Keratinocyte (primary cell): ENCODE measurements at regions not wholly inside any gene's neighbourhood (a gene's known extent, or its start where the extent isn't known, plus 50 kb on each side); places are given as distances from the start of the nearest gene placed in this dataset.

ENCODE experiments used
- DNase-seq: peaks from one replicate; pipeline ENCODE4 v3.0.0-alpha.2; 2011; ENCODE audit warnings: low read depth, missing footprints, low spot score
- FAIRE-seq: peaks from 2 replicates; lab custom pipeline; 2011; peaks lifted over from hg19 to GRCh38; lab: Jason Lieb, UNC
- H2AFZ ChIP-seq: 2 replicates; pipeline ENCODE4 v1.6.0; 2012; ENCODE audit warnings: low read length, control low read depth, inconsistent platforms; ENCODE audit not compliant: control insufficient read depth
- H3K27ac ChIP-seq: 2 replicates; pipeline ENCODE4 v1.5.1; 2011; ENCODE audit warnings: low read length; ENCODE audit not compliant: control insufficient read depth, insufficient read depth
- H3K27me3 ChIP-seq: 3 replicates; pipeline ENCODE4 v1.6.0; 2011; ENCODE audit warnings: low read length; ENCODE audit not compliant: control insufficient read depth, insufficient read depth; ENCODE audit errors: extremely low read depth
- H3K36me3 ChIP-seq, 2 experiments: 2 replicates in 1 of 2; 3 replicates in 1 of 2; pipeline ENCODE4 v1.5.1; 2011; ENCODE audit warnings: low read length in 2 of 2, mild to moderate bottlenecking in 1 of 2; ENCODE audit not compliant: control insufficient read depth in 2 of 2, insufficient read depth in 2 of 2; ENCODE audit errors: extremely low read depth in 1 of 2
- H3K4me1 ChIP-seq: 3 replicates; pipeline ENCODE4 v1.5.1; 2011; ENCODE audit warnings: low read length; ENCODE audit not compliant: control insufficient read depth, insufficient read depth; ENCODE audit errors: extremely low read depth
- H3K4me2 ChIP-seq: 3 replicates; pipeline ENCODE4 v1.6.0; 2011; ENCODE audit warnings: low read depth, low read length; ENCODE audit not compliant: control insufficient read depth, insufficient read depth; ENCODE audit errors: extremely low read depth
- H3K4me3 ChIP-seq, 3 experiments: fragments of 200-600 bp in 1 of 3; sonication (generic) in 1 of 3; 2 replicates in 2 of 3; 3 replicates in 1 of 3; pipeline ENCODE4 v1.5.1; 2011 to 2016; ENCODE audit warnings: low read length in 3 of 3, mild to moderate bottlenecking in 3 of 3, control low read depth in 2 of 3, inconsistent platforms in 1 of 3, low read depth in 1 of 3, mixed read lengths in 1 of 3, mixed run types in 1 of 3, moderate library complexity in 1 of 3; ENCODE audit not compliant: control insufficient read depth in 2 of 3, insufficient read depth in 2 of 3; ENCODE audit errors: extremely low read depth in 1 of 3
- H3K79me2 ChIP-seq: 2 replicates; pipeline ENCODE4 v1.6.0; 2012; ENCODE audit warnings: low read length; ENCODE audit not compliant: control insufficient read depth, insufficient read depth
- H3K9ac ChIP-seq: 3 replicates; pipeline ENCODE4 v1.6.0; 2011; ENCODE audit warnings: low read length; ENCODE audit not compliant: control insufficient read depth, insufficient read depth; ENCODE audit errors: extremely low read depth
- H3K9me1 ChIP-seq: 3 replicates; pipeline ENCODE4 v1.6.0; 2011; ENCODE audit warnings: low read length; ENCODE audit not compliant: control insufficient read depth, insufficient read depth; ENCODE audit errors: extremely low read depth
- H3K9me3 ChIP-seq: 2 replicates; pipeline ENCODE4 v1.5.1; 2012; ENCODE audit warnings: low read depth, low read length; ENCODE audit not compliant: control insufficient read depth
- H4K20me1 ChIP-seq: 3 replicates; pipeline ENCODE4 v1.6.0; 2011; ENCODE audit warnings: low read length; ENCODE audit not compliant: control insufficient read depth, insufficient read depth; ENCODE audit errors: extremely low read depth
- CTCF ChIP-seq, 3 experiments: IDR thresholded peaks in 1 of 3; conservative IDR thresholded peaks in 1 of 3; optimal IDR thresholded peaks in 1 of 3; 2 replicates in 2 of 3; 3 replicates in 1 of 3; pipeline versions ENCODE3 to v1.5.1; 2011; ENCODE audit warnings: low read length in 3 of 3, mild to moderate bottlenecking in 3 of 3, moderate library complexity in 2 of 3, control low read depth in 1 of 3, inconsistent platforms in 1 of 3; ENCODE audit not compliant: insufficient read depth in 2 of 3; ENCODE audit errors: extremely low read depth in 1 of 3
- EZH2 ChIP-seq: IDR thresholded peaks from one replicate; pipeline ENCODE4 v1.6.1; 2012; ENCODE audit warnings: inconsistent platforms, mild to moderate bottlenecking, low read length, moderate library complexity
- dilution Hi-C: fragments of 300-500 bp; cut with MboI; formaldehyde crosslinking; loops from one replicate; pipeline ENCODE4 v1.7.0; 2020; ENCODE audit warnings: low sequenced_read_pairs; ENCODE audit not compliant: extremely low pct_ligation_motif_present

DNA sequence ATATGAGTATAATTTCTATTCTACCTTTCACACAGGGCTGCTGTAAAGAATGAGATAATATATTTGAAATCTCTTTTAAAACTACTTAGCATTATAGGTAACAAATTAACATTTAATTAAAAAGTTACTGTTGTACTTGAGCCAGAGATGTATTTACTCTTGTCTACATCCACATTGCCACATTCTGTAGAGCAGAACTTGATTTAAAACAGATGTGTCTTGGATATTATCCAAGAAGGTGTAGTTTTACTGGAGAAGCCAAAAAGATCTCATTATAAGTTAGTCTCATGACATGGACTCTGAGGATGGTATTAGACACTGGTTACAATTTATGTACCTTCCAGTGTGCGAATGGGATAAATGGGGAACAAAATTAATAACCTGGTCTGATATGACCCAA, 293.1 kb upstream of the CCNH start:
- no peak for DNase-seq
- no peak for TF ChIP-seq CTCF (optimal IDR thresholded peaks at IDR 0.05 in 1 of 3, IDR thresholded peaks at IDR 0.05 in 1 of 3, conservative IDR thresholded peaks at IDR 0.05 in 1 of 3; ENCODE audit: extremely low read depth in 1 of 3, insufficient read depth in 2 of 3, low read length in 3 of 3)
- no peak for TF ChIP-seq EZH2
- dilution Hi-C loops: no loop called here
- Histone ChIP-seq H4K20me1 (no peaks in the 10 kb centered on the region), H2AFZ (no peak overlapping the region), H3K4me3 (no peak overlapping the region), H3K9ac (no peak overlapping the region), H3K27ac (no peak overlapping the region), H3K79me2 (no peaks in the 10 kb centered on the region), H3K4me2 (no peak overlapping the region), H3K9me3 (no peaks in the 10 kb centered on the region), H3K9me1 (no peaks in the 10 kb centered on the region), H3K4me1 (no peaks in the 10 kb centered on the region), H3K36me3 (no peaks in the 10 kb centered on the region), H3K27me3 (no peaks in the 10 kb centered on the region)
- no peak for FAIRE-seq

DNA sequence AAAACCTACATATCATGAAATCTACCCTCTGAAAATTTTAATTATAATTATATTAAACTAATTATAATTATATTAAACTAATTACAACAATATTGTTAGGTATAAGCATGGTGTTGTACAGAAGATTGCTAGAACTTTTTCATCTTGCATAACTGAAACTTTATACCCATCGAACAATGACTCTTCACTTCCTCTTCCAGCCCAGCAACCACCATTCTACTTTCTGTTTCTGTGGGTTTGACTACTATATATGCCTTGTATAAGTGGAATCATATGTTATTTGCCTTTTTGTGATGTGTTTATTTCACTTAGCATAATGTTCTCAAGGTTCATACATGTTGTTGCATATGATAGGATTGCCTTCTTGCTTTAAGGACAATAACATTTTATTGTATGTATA, 274.2 kb upstream of the CCNH start:
- Histone ChIP-seq H3K4me3 (no peak overlapping the region), H3K36me3 (no peaks in the 10 kb centered on the region), H3K27ac (no peak overlapping the region), H3K27me3 (no peaks in the 10 kb centered on the region), H3K4me2 (no peak overlapping the region), H2AFZ (no peak overlapping the region), H3K9me3 (no peaks in the 10 kb centered on the region), H3K9ac (no peak overlapping the region), H4K20me1 (no peaks in the 10 kb centered on the region), H3K9me1 (no peaks in the 10 kb centered on the region), H3K4me1 (no peaks in the 10 kb centered on the region), H3K79me2 (no peaks in the 10 kb centered on the region)
- no peak for DNase-seq
- dilution Hi-C loops: no loop called here
- FAIRE-seq: no peak
- TF ChIP-seq EZH2: no peak
- TF ChIP-seq CTCF (optimal IDR thresholded peaks at IDR 0.05 in 1 of 3, IDR thresholded peaks at IDR 0.05 in 1 of 3, conservative IDR thresholded peaks at IDR 0.05 in 1 of 3; ENCODE audit: extremely low read depth in 1 of 3, insufficient read depth in 2 of 3, low read length in 3 of 3): no peak
